ENCODE measurements at regions not wholly inside any gene's neighbourhood (a gene's known extent, or its start where the extent isn't known, plus 50 kb on each side); places are given as distances from the start of the nearest gene placed in this dataset.

DNA sequence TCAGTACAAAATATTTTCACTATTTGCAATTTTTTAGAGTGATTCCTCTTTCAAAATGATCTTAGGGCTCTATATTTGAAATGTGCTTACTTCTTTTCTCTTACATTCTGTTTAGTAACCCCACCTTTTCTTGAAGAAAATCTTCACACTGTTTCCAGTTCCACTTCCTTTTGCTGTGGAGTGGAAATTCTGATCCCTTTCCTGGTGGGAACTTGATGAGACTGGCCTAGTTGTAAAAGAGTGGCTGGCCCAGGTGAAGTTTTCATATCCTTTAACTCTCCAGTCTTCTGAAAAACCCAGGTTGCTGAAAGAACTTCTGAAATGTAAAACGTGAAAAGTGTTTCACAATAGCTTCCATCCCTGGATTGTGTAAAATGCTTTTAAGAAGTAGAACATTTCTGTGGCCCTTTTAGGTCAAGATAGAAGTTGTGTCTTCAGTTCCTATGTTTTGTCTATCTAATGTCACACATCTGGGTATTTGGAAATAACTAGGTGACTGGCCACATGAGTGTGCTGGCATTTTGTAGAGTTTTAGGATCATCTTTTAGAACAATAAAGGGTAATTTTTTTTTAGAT lies 84.8 kb upstream of the LRIG1 start:
- H3K27me3 ChIP-seq (ENCODE audit: control insufficient read depth in 1 of 2, insufficient read depth in 1 of 2, low read length in 2 of 2): no peaks in the 10 kb centered on the region
- H2BK12ac ChIP-seq (ENCODE audit: low read length in 2 of 2): no peak overlapping the region
- 94% methylated on average over 1 of the region's 1 CpG for WGBS
- H3K18ac ChIP-seq (ENCODE audit: low read depth in 1 of 2, low read length in 2 of 2): no peak overlapping the region
- H3K4me1 ChIP-seq (ENCODE audit: control insufficient read depth, insufficient read depth, low read depth, low read length): peaks cover 2% of the 10 kb centered on the region
- H3K36me3 ChIP-seq (ENCODE audit: control insufficient read depth in 1 of 2, insufficient read depth in 2 of 2, low read depth in 1 of 2, low read length in 2 of 2): peaks cover 0 to 2% of the 10 kb centered on the region in 2 experiments
- H3K14ac ChIP-seq (ENCODE audit: low read length in 2 of 2): no peak overlapping the region
- H2AK5ac ChIP-seq (ENCODE audit: low read length, severe bottlenecking): no peak overlapping the region
- no peak overlapping the region for H2BK120ac ChIP-seq (ENCODE audit: low read depth, low read length)
- no peak overlapping the region for H3K4me2 ChIP-seq (ENCODE audit: low read length, poor library complexity, severe bottlenecking)
- H4K91ac ChIP-seq (ENCODE audit: low read length): no peak overlapping the region
- no peak overlapping the region for H2BK5ac ChIP-seq (ENCODE audit: low read depth, low read length, poor library complexity, severe bottlenecking)
- H3K9ac ChIP-seq (ENCODE audit: low read length): peak overlapping the region; percentile 7
- no peak overlapping the region for H3K4me3 ChIP-seq (ENCODE audit: insufficient read depth in 1 of 2, low read depth in 1 of 2, low read length in 2 of 2)
- no peaks in the 10 kb centered on the region for H3K9me3 ChIP-seq (ENCODE audit: control insufficient read depth, low read length)
- no peak overlapping the region for H3K23ac ChIP-seq (ENCODE audit: low read length in 2 of 2)
- no peaks in the 10 kb centered on the region for H3K79me1 ChIP-seq (replicated peaks; ENCODE audit: low read length, poor library complexity, severe bottlenecking)
- DNase-seq: no peak
- H3K4ac ChIP-seq (ENCODE audit: low read depth in 1 of 2, low read length in 2 of 2): no peak overlapping the region
- no peak overlapping the region for H3K27ac ChIP-seq (ENCODE audit: low read length, poor library complexity, severe bottlenecking)
- H4K8ac ChIP-seq (ENCODE audit: low read length): no peak overlapping the region
- H2AFZ ChIP-seq (ENCODE audit: low read depth, low read length): no peak overlapping the region
- no peak overlapping the region for H2BK15ac ChIP-seq (ENCODE audit: low read depth, poor library complexity, severe bottlenecking)

DNA sequence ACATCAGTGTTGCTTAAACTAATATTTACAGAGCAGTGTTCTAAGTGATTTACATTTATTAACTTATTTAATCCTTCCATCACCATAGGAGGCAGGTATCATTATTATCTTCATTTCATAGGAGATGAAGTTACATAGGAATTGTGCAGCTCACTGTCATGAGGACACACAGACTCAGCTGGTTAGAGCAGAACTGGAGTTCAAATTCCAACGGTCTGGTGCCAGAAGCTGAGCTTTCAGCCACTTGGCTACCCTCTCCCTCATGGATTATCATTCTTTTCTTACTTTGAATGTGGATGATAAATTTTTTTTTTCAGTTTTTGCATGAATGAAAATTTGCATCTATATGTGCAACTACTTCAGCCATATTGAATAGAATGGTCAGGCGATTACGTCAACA lies 86.0 kb upstream of the LRIG1 start:
- H3K14ac ChIP-seq (ENCODE audit: low read length in 2 of 2): no peak overlapping the region
- H2BK15ac ChIP-seq (ENCODE audit: low read depth, poor library complexity, severe bottlenecking): no peak overlapping the region

DNA sequence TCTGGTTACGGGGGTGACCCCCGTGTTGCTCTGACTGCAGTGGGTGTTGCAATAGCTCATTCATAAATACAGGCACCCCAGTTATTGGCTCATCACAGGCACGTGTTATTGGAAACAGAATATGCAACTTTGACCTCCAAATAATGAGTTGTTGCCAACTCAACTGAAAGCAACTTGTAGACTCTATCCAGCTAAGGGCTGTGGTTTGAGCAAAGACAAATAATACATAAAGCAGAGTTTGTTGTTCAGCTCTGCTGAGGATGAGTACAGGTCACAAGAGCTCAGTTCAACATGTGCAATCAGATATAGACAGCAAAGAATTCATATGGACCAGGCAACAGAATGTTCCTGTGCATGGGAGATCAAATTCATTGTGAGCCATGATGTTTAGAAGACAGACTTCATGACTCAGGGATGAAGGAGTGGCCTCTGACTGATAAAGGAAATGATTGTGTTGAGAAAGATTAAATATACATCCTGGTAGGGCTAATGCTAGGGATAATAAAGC lies 87.6 kb upstream of the LRIG1 start:
- Histone ChIP-seq H3K9me3 (ENCODE audit: control insufficient read depth, low read length) (no peaks in the 10 kb centered on the region), H3K23ac (ENCODE audit: low read length in 2 of 2) (no peak overlapping the region), H3K18ac (ENCODE audit: low read depth in 1 of 2, low read length in 2 of 2) (no peak overlapping the region), H3K4me1 (ENCODE audit: control insufficient read depth, insufficient read depth, low read depth, low read length) (no peaks in the 10 kb centered on the region), H3K79me1 (replicated peaks; ENCODE audit: low read length, poor library complexity, severe bottlenecking) (no peaks in the 10 kb centered on the region), H2AFZ (ENCODE audit: low read depth, low read length) (no peak overlapping the region), H2BK5ac (ENCODE audit: low read depth, low read length, poor library complexity, severe bottlenecking) (no peak overlapping the region), H2BK12ac (ENCODE audit: low read length in 2 of 2) (no peak overlapping the region), H3K27ac (ENCODE audit: low read length, poor library complexity, severe bottlenecking) (no peak overlapping the region), H3K4me3 (ENCODE audit: insufficient read depth in 1 of 2, low read depth in 1 of 2, low read length in 2 of 2) (no peak overlapping the region), H4K8ac (ENCODE audit: low read length) (no peak overlapping the region), H3K4me2 (ENCODE audit: low read length, poor library complexity, severe bottlenecking) (no peak overlapping the region), H4K91ac (ENCODE audit: low read length) (no peak overlapping the region), H2BK15ac (ENCODE audit: low read depth, poor library complexity, severe bottlenecking) (no peak overlapping the region), H2BK120ac (ENCODE audit: low read depth, low read length) (no peak overlapping the region), H3K27me3 (ENCODE audit: control insufficient read depth in 1 of 2, insufficient read depth in 1 of 2, low read length in 2 of 2) (no peaks in the 10 kb centered on the region), H3K14ac (ENCODE audit: low read length in 2 of 2) (no peak overlapping the region), H3K36me3 (ENCODE audit: control insufficient read depth in 1 of 2, insufficient read depth in 2 of 2, low read depth in 1 of 2, low read length in 2 of 2) (no peaks in the 10 kb centered on the region), H3K9ac (ENCODE audit: low read length) (no peak overlapping the region), H2AK5ac (ENCODE audit: low read length, severe bottlenecking) (no peak overlapping the region), H3K4ac (ENCODE audit: low read depth in 1 of 2, low read length in 2 of 2) (no peak overlapping the region)
- peak; percentile 48 for DNase-seq
- 77% methylated on average over 3 of the region's 3 CpGs for WGBS

More for the DNA sequence above, 86.0 kb upstream of the LRIG1 start:
- H2AFZ ChIP-seq (ENCODE audit: low read depth, low read length): no peak overlapping the region
- H3K27me3 ChIP-seq (ENCODE audit: control insufficient read depth in 1 of 2, insufficient read depth in 1 of 2, low read length in 2 of 2): no peaks in the 10 kb centered on the region
- WGBS: 100% methylated on average over 2 of the region's 3 CpGs
- no peak overlapping the region for H4K8ac ChIP-seq (ENCODE audit: low read length)
- no peak overlapping the region for H3K27ac ChIP-seq (ENCODE audit: low read length, poor library complexity, severe bottlenecking)
- H2BK5ac ChIP-seq (ENCODE audit: low read depth, low read length, poor library complexity, severe bottlenecking): no peak overlapping the region
- no peak overlapping the region for H3K4ac ChIP-seq (ENCODE audit: low read depth in 1 of 2, low read length in 2 of 2)
- no peak for DNase-seq
- H3K4me2 ChIP-seq (ENCODE audit: low read length, poor library complexity, severe bottlenecking): no peak overlapping the region
- no peak overlapping the region for H3K18ac ChIP-seq (ENCODE audit: low read depth in 1 of 2, low read length in 2 of 2)
- no peaks in the 10 kb centered on the region for H3K9me3 ChIP-seq (ENCODE audit: control insufficient read depth, low read length)
- H2AK5ac ChIP-seq (ENCODE audit: low read length, severe bottlenecking): no peak overlapping the region
- no peak overlapping the region for H2BK120ac ChIP-seq (ENCODE audit: low read depth, low read length)
- H3K4me3 ChIP-seq (ENCODE audit: insufficient read depth in 1 of 2, low read depth in 1 of 2, low read length in 2 of 2): no peak overlapping the region
- H2BK12ac ChIP-seq (ENCODE audit: low read length in 2 of 2): no peak overlapping the region
- H3K4me1 ChIP-seq (ENCODE audit: control insufficient read depth, insufficient read depth, low read depth, low read length): peaks cover 2% of the 10 kb centered on the region
- peaks cover 0 to 2% of the 10 kb centered on the region in 2 experiments for H3K36me3 ChIP-seq (ENCODE audit: control insufficient read depth in 1 of 2, insufficient read depth in 2 of 2, low read depth in 1 of 2, low read length in 2 of 2)
- no peak overlapping the region for H4K91ac ChIP-seq (ENCODE audit: low read length)
- H3K9ac ChIP-seq (ENCODE audit: low read length): no peak overlapping the region
- H3K23ac ChIP-seq (ENCODE audit: low read length in 2 of 2): no peak overlapping the region
- H3K79me1 ChIP-seq (replicated peaks; ENCODE audit: low read length, poor library complexity, severe bottlenecking): no peaks in the 10 kb centered on the region

GRCh38 chr3:66592016-66592761 lies 91.4 kb upstream of the LRIG1 start:
- Histone ChIP-seq H2AFZ (ENCODE audit: low read depth, low read length) (no peak overlapping the region), H3K23ac (ENCODE audit: low read length in 2 of 2) (no peak overlapping the region), H3K18ac (ENCODE audit: low read depth in 1 of 2, low read length in 2 of 2) (no peak overlapping the region), H2BK120ac (ENCODE audit: low read depth, low read length) (no peak overlapping the region), H3K27ac (ENCODE audit: low read length, poor library complexity, severe bottlenecking) (peak overlapping the region; percentile 83), H3K27me3 (ENCODE audit: control insufficient read depth in 1 of 2, insufficient read depth in 1 of 2, low read length in 2 of 2) (no peaks in the 10 kb centered on the region), H2BK15ac (ENCODE audit: low read depth, poor library complexity, severe bottlenecking) (no peak overlapping the region), H3K4ac (ENCODE audit: low read depth in 1 of 2, low read length in 2 of 2) (no peak overlapping the region), H3K9ac (ENCODE audit: low read length) (no peak overlapping the region), H4K8ac (ENCODE audit: low read length) (no peak overlapping the region), H2AK5ac (ENCODE audit: low read length, severe bottlenecking) (no peak overlapping the region), H3K4me2 (ENCODE audit: low read length, poor library complexity, severe bottlenecking) (peak overlapping the region; percentile 63), H3K4me3 (ENCODE audit: insufficient read depth in 1 of 2, low read depth in 1 of 2, low read length in 2 of 2) (no peak overlapping the region), H2BK12ac (ENCODE audit: low read length in 2 of 2) (no peak overlapping the region), H3K79me1 (replicated peaks; ENCODE audit: low read length, poor library complexity, severe bottlenecking) (no peaks in the 10 kb centered on the region), H3K14ac (ENCODE audit: low read length in 2 of 2) (no peak overlapping the region), H4K91ac (ENCODE audit: low read length) (no peak overlapping the region), H3K36me3 (ENCODE audit: control insufficient read depth in 1 of 2, insufficient read depth in 2 of 2, low read depth in 1 of 2, low read length in 2 of 2) (no peaks in the 10 kb centered on the region), H3K4me1 (ENCODE audit: control insufficient read depth, insufficient read depth, low read depth, low read length) (peaks cover 1% of the 10 kb centered on the region), H2BK5ac (ENCODE audit: low read depth, low read length, poor library complexity, severe bottlenecking) (no peak overlapping the region), H3K9me3 (ENCODE audit: control insufficient read depth, low read length) (no peaks in the 10 kb centered on the region)
- peak; percentile 24 for DNase-seq
- 49% methylated on average over 4 of the region's 6 CpGs for WGBS
